ENCODE measurements at regions not wholly inside any gene's neighbourhood (a gene's known extent, or its start where the extent isn't known, plus 50 kb on each side); places are given as distances from the start of the nearest gene placed in this dataset.

DNA sequence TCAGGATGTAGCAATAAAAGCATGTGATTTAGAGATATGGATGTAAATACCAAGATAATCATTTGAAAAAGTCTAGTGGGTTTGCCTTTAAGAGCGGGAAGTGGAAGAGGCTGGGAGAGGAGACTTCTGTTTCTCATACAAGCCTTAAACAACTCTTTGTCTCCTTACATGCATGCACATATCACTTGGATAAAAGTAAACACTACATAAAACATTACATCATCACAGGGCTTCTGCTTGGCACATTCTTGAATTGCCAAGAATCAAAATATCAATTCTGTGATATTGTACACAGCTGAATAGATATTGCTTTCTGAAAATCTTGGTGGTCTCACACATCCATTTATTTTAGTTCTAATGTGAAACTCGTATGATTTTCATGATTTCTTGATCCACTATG, 57.6 kb downstream of the FOXD1 start:
- CTCF ChIA-PET: no interaction called here
- RAD21 ChIA-PET (ENCODE audit: unreplicated experiment): no interaction called here
- 58% methylated on average over 2 of the region's 2 CpGs for WGBS (ENCODE audit: insufficient coverage, insufficient replicate concordance, low lambda C conversion rate, missing lambda C conversion rate)

More for the DNA sequence above, 57.6 kb downstream of the FOXD1 start:
- no peaks in the 10 kb centered on the region for H3K36me3 ChIP-seq (ENCODE audit: control insufficient read depth in 2 of 2, insufficient read depth in 2 of 2, low read length in 1 of 2)
- TF ChIP-seq, protein P1, sequence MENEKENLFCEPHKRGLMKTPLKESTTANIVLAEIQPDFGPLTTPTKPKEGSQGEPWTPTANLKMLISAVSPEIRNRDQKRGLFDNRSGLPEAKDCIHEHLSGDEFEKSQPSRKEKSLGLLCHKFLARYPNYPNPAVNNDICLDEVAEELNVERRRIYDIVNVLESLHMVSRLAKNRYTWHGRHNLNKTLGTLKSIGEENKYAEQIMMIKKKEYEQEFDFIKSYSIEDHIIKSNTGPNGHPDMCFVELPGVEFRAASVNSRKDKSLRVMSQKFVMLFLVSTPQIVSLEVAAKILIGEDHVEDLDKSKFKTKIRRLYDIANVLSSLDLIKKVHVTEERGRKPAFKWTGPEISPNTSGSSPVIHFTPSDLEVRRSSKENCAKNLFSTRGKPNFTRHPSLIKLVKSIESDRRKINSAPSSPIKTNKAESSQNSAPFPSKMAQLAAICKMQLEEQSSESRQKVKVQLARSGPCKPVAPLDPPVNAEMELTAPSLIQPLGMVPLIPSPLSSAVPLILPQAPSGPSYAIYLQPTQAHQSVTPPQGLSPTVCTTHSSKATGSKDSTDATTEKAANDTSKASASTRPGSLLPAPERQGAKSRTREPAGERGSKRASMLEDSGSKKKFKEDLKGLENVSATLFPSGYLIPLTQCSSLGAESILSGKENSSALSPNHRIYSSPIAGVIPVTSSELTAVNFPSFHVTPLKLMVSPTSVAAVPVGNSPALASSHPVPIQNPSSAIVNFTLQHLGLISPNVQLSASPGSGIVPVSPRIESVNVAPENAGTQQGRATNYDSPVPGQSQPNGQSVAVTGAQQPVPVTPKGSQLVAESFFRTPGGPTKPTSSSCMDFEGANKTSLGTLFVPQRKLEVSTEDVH (IDR thresholded peaks at IDR 0.05; ENCODE audit: low read depth, partially characterized antibody): no peak
- no peak for TF ChIP-seq ATF2 (IDR thresholded peaks at IDR 0.05; ENCODE audit: low read length)
- no peak for TF ChIP-seq RAD21 (IDR thresholded peaks at IDR 0.05; ENCODE audit: insufficient read depth, low read depth, low read length)
- no peak for TF ChIP-seq SMAD5 (IDR thresholded peaks at IDR 0.05; ENCODE audit: low read depth)
- TF ChIP-seq FOS (IDR thresholded peaks at IDR 0.05; ENCODE audit: borderline replicate concordance, extremely low read depth, insufficient read length): no peak
- TF ChIP-seq ZNF384 (IDR thresholded peaks at IDR 0.05; ENCODE audit: borderline replicate concordance, low read depth, low read length): no peak
- H4K20me1 ChIP-seq (ENCODE audit: control insufficient read depth, insufficient read depth): no peaks in the 10 kb centered on the region
- intact Hi-C loops (cut with micrococcal nuclease; ENCODE audit: unreplicated experiment): no loop called here
- H3K4me2 ChIP-seq (ENCODE audit: control insufficient read depth, insufficient read depth): no peak overlapping the region
- H2AFZ ChIP-seq (ENCODE audit: control insufficient read depth, low read depth, low read length): no peak overlapping the region
- H3K9me3 ChIP-seq (replicated peaks; ENCODE audit: control insufficient read depth, insufficient read depth, low read length): no peaks in the 10 kb centered on the region; the same call in 2 of the 3 replicates
- in situ Hi-C loops (cut with MboI): no loop called here
- no TSS peak for BruUV-seq (replicated peaks)
- no peaks in the 10 kb centered on the region for H3K27me3 ChIP-seq (replicated peaks in 1 of 2; ENCODE audit: control insufficient read depth in 2 of 2, insufficient read depth in 2 of 2, low read length in 1 of 2)
- H3K4me1 ChIP-seq (ENCODE audit: control insufficient read depth, insufficient read depth, low read length): peaks cover 11% of the 10 kb centered on the region
- H3K79me2 ChIP-seq (ENCODE audit: control insufficient read depth, insufficient read depth, low read length): no peaks in the 10 kb centered on the region
- ChIA-PET POLR2A (no interaction called here), SMC1A (ENCODE audit: uncharacterized antibody, unreplicated experiment) (interaction anchor here (0.6 kb wide), 1 partner anchor 1847 kb away, joined by 3 read pairs; no protein-coding TSS in a partner anchor)
- ATAC-seq (no peak), FAIRE-seq (no peak), DNase-seq (ENCODE audit: low read depth, low spot score) (no peak)
- no peak overlapping the region for H3K9ac ChIP-seq (ENCODE audit: control insufficient read depth, insufficient read depth, low read length)
- H3K27ac ChIP-seq (ENCODE audit: control insufficient read depth, insufficient read depth): no peak overlapping the region
- no peak overlapping the region for H3K4me3 ChIP-seq
